Muscle of leg (tissue), 3 donors: ENCODE measurements at regions not wholly inside any gene's neighbourhood (a gene's known extent, or its start where the extent isn't known, plus 50 kb on each side); places are given as distances from the start of the nearest gene placed in this dataset.
A peak's percentile ranks its signal among the peaks of the same experiment; 100 is the strongest.
"Not testable (repeated sequence)": the region's sequence is repeated elsewhere in the genome, so short reads cannot be mapped to it uniquely, and the experiment has no call there.

ENCODE experiments used
- DNase-seq: peaks from one replicate; pipeline ENCODE4 v3.0.0; 2013
- H3K27ac ChIP-seq: one replicate; pipeline ENCODE4 v1.5.1; 2013; ENCODE audit warnings: mild to moderate bottlenecking, low read length, control low read depth
- H3K27me3 ChIP-seq: one replicate; pipeline ENCODE4 v1.6.1; 2013; ENCODE audit warnings: low read length; ENCODE audit not compliant: control insufficient read depth, insufficient read depth
- H3K36me3 ChIP-seq: one replicate; pipeline ENCODE4 v1.6.1; 2013; ENCODE audit warnings: low read length; ENCODE audit not compliant: control insufficient read depth, insufficient read depth
- H3K4me1 ChIP-seq: one replicate; pipeline ENCODE4 v1.6.1; 2013; ENCODE audit warnings: low read length; ENCODE audit not compliant: control insufficient read depth, insufficient read depth
- H3K4me3 ChIP-seq: one replicate; pipeline ENCODE4 v1.5.1; 2013; ENCODE audit warnings: low read length, control low read depth
- H3K9me3 ChIP-seq: replicated peaks from 2 replicates; pipeline ENCODE4 v1.6.1; 2013; ENCODE audit warnings: low read depth, low read length; ENCODE audit not compliant: control insufficient read depth
- WGBS: methylation state at CpG from one replicate; pipeline ENCODE4 v1.1.5; 2013; ENCODE audit warnings: missing lambda C conversion rate; ENCODE audit not compliant: insufficient coverage; 5-methylcytosine and 5-hydroxymethylcytosine counted together

- Histone ChIP-seq H3K27me3 (peaks cover 17% of the 10 kb centered on the region), H3K9me3 (peaks cover 2% of the 10 kb centered on the region), H3K27ac (no peak overlapping the region), H3K4me1 (peaks cover 10% of the 10 kb centered on the region), H3K36me3 (no peaks in the 10 kb centered on the region), H3K4me3 (no peak overlapping the region)
- DNase-seq, result no peak
- 85% methylated on average over 17 of the region's 18 CpGs for whole genome bisulfite sequencing
These were observed 197.5 kb upstream of the SULF2 start for GRCh38 chr20:47982574-47983360.

GRCh38 chr20:47981222-47981621 lies 195.9 kb upstream of the SULF2 start:
- peak; percentile 45 for DNase-seq
- H3K27me3 ChIP-seq, result peaks cover 22% of the 10 kb centered on the region
- 13% methylated on average over 4 of the region's 6 CpGs for WGBS

GRCh38 chr20:47980336-47981177 lies 195.3 kb upstream of the SULF2 start:
- WGBS, result 96% methylated on average over 6 of the region's 10 CpGs
- H3K27ac ChIP-seq, result peak overlapping the region; percentile 35
- no peak for DNase-seq
- H3K4me3 ChIP-seq, result no peak overlapping the region
- peaks cover 14% of the 10 kb centered on the region for H3K4me1 ChIP-seq
- H3K9me3 ChIP-seq, result peaks cover 2% of the 10 kb centered on the region
- H3K36me3 ChIP-seq, result no peaks in the 10 kb centered on the region
- peaks cover 22% of the 10 kb centered on the region for H3K27me3 ChIP-seq

More at GRCh38 chr20:47981222-47981621, 195.9 kb upstream of the SULF2 start:
- Histone ChIP-seq H3K27ac (peak overlapping the region; percentile 35), H3K4me1 (peaks cover 14% of the 10 kb centered on the region), H3K36me3 (no peaks in the 10 kb centered on the region), H3K9me3 (peaks cover 2% of the 10 kb centered on the region), H3K4me3 (no peak overlapping the region)

- not testable (repeated sequence) for DNase-seq, H3K36me3 ChIP-seq, H3K4me3 ChIP-seq, H3K9me3 ChIP-seq, H3K27ac ChIP-seq
- Histone ChIP-seq H3K27me3 (peaks cover 24% of the 10 kb centered on the region), H3K4me1 (peaks cover 12% of the 10 kb centered on the region)
- WGBS, result 30% methylated on average over 9 of the region's 11 CpGs
These were observed 194.2 kb upstream of the SULF2 start for GRCh38 chr20:47979361-47980095.

- peaks cover 24% of the 10 kb centered on the region for H3K27me3 ChIP-seq
- H3K9me3 ChIP-seq, H3K27ac ChIP-seq, H3K36me3 ChIP-seq, DNase-seq, H3K4me1 ChIP-seq, H3K4me3 ChIP-seq: not testable (repeated sequence)
- no CpG with 5 or more reads among the region's 19 CpGs for WGBS
These were observed 193.3 kb upstream of the SULF2 start for GRCh38 chr20:47978428-47979120.

GRCh38 chr20:47977789-47978252 lies 192.5 kb upstream of the SULF2 start:
- not testable (repeated sequence) for H3K9me3 ChIP-seq, H3K4me1 ChIP-seq, H3K36me3 ChIP-seq, DNase-seq, H3K27ac ChIP-seq, H3K4me3 ChIP-seq
- WGBS, result 45% methylated on average over 7 of the region's 8 CpGs
- H3K27me3 ChIP-seq, result peaks cover 24% of the 10 kb centered on the region

- WGBS, result 45% methylated on average over 12 of the region's 20 CpGs
- not testable (repeated sequence) for DNase-seq, H3K36me3 ChIP-seq, H3K27ac ChIP-seq, H3K4me3 ChIP-seq, H3K9me3 ChIP-seq
- Histone ChIP-seq H3K27me3 (peaks cover 25% of the 10 kb centered on the region), H3K4me1 (peaks cover 12% of the 10 kb centered on the region)
These were observed 191.9 kb upstream of the SULF2 start for GRCh38 chr20:47977017-47977788.

GRCh38 chr20:47974234-47974878 lies 189.1 kb upstream of the SULF2 start:
- Histone ChIP-seq H3K9me3 (no peaks in the 10 kb centered on the region), H3K4me3 (no peak overlapping the region), H3K4me1 (peaks cover 15% of the 10 kb centered on the region), H3K27ac (no peak overlapping the region), H3K36me3 (no peaks in the 10 kb centered on the region), H3K27me3 (peaks cover 33% of the 10 kb centered on the region)
- 84% methylated on average over 6 of the region's 8 CpGs for WGBS
- no peak for DNase-seq
